ENCODE measurements at regions not wholly inside any gene's neighbourhood (a gene's known extent, or its start where the extent isn't known, plus 50 kb on each side); places are given as distances from the start of the nearest gene placed in this dataset.

DNA sequence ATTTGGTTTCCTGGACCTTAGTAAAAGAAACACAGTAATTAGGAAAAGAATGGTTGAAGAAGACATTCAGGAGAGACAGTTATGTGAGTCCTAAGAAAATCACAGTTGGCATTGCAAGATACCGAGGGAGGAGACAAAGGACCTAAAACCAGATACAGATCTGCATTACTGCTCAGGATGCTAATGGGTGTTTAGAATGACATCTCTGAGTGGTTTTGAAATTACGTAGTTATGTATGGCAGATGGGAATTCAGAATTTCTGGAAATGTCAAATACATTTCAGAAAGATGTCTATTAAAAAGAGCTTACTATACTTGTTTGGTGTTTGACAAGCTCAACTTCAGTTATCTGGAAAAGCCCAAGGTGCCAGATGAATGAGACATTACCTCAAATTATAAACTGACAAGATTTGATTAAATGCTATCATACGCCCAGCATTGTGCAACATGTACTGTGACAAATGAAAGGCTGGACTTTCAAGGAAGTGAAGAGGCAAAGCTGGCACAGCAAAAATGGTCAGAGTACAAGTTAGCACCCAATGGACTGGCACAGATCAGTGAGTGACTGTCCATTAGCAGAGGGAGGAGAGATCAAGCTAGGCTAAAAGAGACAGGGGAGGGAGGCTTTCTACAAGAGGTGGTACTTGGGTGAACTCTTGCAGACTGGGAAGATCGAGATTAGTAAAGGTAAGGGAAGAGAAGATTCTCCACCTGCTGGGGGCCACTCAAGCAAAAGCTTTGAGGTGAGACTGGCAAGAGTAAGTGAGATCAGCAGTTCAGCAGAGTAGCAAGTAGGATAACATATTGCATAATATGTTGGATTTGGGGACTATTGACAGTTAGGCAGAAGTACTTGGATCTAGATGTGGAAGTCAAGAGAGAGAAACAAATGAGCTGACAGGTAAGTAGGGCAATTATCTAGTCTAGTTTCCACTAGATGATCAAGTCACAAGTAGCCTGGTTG lies 168.9 kb downstream of the CYRIA start:
- DNase-seq, result no peak

DNA sequence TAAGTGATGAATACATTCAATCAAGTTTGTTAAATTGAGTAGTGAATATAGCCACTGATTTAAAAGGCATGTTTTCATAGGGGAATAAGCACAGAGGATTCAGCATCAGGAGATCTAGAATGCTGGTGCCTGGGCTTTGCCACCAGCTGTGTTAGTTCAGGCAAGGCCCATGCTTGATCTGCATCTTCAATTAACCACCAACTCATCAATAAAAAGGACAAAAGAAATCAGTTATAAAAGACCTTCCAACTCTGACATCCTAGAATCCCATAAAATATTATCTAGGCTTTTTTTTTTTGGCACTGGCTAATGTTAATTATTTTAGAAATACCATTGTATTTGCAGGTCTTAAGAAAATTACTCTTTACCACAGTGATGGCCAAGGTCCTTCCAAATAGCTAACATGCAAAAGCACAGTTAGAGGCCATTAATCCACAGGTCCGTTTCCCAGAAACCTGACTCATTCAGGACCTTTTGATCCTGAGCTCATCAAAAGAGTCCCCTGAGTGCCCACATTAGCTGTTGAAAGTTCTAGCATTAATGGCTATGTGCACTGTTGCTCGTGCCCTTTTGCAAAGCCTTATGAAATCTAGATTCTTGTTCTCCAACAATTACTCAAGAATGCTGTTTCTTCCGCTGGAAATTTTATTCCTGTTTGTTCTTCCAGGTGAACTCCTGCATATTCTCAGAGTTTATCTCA lies 170.0 kb downstream of the CYRIA start:
- DNase-seq, result no peak

DNA sequence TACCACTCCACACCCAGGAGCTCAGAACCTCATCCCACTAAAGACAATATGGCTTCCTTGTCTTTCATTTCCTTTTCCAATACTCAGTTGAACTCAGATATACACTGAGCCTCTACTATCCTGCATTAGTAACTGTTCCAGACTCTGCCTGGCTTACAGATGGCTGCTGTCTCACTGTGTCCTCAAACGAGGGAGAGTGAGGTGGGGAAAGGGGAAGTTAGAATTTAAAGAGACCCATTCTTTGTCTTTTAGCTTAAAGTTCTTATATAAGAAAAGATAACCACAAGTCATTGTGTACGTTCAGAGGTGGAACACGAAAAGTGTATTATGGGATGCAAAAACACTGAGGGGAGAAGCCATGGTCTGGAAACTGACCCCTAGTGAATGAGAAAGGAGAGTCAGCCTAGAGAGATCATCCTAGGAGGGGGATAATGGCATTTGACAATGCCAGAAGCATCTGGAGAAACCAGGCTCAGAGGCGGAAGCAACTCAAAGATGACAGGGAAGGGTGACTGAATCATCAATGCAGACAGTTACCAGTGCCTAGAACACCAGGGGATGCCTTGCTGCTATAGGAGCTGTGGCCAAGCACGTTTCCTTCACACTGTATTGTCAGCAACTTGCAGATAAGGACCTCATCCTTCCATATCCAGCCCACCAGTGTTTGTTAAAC lies 170.7 kb downstream of the CYRIA start:
- no peak for DNase-seq

DNA sequence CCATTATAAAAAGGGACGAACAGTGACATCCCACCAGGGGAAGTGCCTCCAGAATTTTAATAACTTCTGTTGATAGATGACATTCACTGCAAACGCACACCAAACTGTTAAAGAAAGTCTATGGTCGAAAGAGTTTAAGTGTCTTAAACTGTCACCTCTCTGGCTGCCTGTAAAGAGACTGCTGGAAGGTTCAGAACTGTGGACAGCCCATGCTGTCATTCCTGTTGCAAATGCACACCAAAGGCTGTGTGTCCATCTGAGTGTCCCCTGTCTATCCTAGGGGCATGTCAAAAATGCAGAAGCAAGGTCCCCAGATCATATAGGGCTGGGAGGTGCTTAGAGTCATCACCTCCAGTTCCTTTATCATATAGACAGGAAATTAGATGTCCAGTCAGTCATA lies 171.8 kb downstream of the CYRIA start:
- no peak for DNase-seq

DNA sequence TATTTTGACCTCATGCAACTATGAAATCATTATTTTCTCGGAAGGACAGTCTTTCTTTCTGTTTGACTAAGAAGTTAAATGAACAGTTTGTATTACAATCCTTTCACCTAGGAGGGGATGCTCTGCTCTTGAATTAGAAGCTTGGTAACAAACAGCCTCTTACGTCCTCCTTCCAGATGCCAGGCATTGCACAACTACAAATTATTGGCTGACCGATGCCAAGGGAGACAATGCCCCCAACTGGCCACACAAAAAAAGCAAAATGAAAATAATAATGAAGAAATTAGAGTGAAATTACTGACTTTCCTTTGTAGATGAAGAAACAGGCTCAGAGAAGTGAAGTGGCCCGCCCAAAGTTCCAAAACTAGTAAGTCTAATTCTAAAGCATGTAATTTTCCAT lies 177.9 kb downstream of the CYRIA start:
- peak; percentile 50 to 81 for DNase-seq

DNA sequence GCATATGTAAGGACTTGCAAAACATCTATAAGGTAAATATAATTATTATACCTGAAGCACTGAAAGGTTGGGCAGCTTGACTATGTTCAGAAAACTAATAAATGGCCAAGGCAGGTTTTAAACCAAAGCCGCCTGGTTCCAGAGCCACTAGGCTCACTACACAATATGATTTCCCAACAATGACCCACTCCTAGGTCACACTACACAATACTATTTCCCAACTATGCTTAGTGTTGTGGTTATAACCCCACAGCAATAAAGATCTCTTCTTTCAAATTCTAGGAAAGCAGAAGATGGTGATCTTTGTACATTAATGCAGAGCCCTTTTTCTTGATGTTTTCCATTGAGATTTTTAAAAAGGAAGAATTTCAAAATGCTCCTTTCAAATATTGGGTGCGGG lies 180.4 kb downstream of the CYRIA start:
- no peak for DNase-seq

DNA sequence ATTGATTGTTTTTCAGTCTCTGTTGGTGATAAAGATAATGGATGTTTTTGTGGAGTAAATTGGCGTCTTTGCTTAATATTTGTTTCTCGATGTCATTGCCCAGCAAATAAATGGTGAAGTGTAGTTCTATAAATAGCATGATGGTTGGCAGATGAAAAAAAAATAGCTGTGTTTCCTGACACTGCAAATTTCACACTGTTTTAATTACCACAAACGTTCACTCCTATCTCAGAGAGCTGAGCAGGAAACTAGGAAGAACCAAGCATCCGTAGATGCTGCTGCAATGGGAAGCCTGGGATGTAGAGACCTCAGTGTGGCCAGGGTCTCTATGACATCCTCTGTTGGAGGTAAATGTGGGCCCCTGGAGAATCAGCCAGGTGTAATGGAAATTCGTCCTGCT lies 183.2 kb downstream of the CYRIA start:
- DNase-seq, result no peak

DNA sequence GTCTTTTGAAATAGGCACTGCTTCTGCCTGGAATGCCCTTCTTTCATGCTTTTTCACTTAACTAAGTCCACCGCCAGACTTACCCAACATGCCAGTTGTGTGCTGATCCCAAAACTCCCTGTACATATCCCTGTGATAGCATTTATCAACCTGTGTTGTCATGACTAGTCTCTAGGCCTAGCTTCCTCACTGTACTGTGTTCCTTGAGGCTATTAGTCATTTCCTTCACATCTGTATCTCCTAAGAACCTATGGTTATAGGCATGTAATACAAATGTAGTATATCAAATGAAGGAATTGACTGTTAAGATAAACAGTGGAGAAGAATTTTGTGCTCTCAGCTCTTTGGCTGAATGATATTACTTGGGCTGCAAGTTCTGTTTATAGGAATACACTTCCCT lies 184.3 kb downstream of the CYRIA start:
- no peak for DNase-seq

DNA sequence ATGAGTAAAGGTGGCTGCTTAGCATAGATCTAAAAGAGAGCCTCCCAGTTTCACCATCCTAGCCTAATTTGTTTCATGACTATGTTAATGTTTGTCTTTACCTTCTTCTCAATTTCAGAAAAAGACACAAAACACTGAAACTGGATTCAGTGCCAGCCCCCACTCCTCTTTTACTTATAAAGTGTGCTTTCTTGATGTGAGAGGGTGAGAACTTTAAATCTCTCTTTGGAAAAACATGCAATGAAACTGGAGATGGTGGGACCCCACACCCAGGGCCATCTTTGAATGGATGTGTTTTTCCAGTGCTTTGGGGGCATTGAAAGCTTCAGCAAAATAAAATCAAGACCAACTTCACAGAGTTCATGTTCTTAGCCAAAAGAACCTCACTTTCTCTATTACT lies 185.9 kb downstream of the CYRIA start:
- no peak for DNase-seq

DNA sequence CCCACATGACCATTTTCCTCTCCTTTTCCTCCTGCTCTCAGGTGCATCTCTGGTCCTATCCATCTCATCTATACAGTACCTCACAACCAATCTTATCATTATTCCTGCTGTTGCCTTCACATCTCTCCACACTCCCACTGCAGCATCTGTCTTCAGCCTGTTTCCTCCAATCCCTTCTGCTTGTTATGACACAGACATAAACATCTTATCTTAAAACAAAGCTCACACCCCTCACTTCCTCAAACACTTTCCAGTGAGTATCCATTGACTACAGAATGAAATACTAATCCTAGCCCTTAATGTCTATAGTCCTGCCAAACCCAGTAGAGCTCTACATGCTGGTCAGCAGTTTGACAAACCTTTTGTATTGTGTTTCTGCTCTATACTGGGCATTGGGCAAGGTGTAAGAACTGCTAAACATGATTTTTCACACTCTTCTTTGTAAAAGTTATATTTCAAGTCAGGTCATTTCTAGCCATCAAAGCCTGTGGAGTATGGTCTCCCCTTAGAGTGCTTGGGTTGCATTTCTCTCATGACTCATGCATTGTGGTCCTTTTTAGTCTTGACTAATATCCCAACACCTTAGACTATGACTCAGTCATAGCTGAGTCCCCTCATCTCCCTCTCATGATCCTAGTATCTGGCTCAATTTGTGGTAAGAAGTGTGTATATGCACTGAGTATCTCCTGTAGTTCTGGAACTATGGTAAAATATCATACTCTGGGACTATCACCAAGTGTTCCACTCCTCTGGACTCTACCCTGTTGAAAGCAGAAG lies 187.0 kb downstream of the CYRIA start:
- no peak for DNase-seq

DNA sequence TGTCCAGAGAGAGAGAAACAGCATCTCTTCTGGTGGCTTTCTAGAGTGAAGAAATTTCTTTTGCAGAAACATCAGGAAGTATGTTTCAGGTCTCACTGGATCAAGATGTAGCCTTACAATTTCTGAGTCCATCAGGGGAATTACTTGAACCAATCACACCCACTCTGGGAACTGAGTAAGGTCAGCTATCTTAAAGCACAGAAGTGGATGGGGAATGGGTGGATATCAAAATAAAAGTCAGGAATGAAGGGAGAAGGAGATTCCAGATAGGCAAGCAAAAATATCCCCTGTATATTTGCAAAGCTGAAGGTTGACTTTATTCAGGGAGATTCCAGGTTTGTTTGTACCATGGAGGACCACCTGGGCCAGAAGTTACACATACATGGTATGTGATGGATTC lies 188.0 kb downstream of the CYRIA start:
- no peak for DNase-seq

DNA sequence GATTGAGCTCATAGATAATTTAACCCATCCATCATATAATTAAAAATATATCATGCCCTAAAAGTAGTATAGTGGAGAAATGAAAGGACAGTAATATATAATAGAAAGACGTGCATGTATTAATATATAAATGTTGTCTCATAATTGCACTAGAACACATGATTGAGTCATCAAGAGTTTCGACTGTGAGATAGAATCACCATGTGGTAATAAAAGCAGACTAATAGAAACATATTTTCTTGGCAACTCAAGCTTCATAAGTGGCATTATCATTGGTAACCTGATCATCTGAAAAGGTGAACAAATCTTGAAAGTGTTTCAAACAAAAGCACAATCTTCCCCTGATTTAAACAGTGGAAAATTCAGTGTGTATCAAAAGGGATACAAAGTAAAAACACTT lies 188.8 kb downstream of the CYRIA start:
- peak in 1 of 2 experiments; percentile 17 for DNase-seq

DNA sequence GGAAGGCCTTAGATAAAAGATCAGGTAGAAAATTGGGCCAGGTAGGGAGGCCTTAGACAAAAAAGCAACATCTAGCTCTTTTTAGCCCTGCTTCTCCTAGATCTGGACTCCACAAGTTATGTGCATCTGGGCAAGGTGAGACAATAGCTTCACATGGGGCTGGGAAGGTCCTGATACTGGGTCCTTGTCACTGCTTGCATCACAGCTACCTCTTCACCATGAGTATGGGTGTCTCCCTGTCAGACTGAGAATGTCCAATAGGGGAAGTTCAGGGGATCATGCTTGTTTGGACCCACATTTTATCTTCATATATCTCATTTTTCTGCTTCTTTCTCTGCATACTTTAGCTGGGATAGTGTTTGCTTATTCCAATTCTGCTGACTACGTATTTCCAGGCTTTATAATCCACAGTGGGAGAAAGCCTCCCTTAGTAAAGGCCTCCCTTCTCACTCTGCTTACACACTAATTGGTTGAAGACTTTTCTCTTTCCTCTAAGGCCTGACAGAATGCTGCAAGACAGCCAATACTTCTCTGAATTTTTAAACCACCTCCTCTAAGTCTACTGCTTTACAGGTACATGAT lies 189.6 kb downstream of the CYRIA start:
- no peak for DNase-seq

DNA sequence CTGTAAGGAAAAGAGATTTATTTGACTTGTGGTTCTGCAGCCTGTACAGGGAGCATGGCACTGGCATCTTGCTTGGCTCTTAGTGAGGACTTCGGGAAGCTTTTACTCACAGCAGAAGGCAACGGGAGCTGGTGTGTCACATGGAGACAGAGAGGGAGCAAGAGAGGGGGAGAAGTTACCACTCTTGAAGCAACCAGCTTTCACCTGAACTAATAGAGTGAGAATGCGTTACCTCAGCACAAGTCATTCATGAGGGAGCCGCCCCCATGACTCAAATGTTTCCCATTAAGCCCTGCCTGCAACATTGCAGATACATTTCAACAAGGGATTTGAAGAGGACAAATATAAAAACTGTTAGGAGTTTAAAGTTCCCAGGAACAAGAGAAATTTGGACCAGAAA lies 190.0 kb downstream of the CYRIA start:
- DNase-seq, result no peak

DNA sequence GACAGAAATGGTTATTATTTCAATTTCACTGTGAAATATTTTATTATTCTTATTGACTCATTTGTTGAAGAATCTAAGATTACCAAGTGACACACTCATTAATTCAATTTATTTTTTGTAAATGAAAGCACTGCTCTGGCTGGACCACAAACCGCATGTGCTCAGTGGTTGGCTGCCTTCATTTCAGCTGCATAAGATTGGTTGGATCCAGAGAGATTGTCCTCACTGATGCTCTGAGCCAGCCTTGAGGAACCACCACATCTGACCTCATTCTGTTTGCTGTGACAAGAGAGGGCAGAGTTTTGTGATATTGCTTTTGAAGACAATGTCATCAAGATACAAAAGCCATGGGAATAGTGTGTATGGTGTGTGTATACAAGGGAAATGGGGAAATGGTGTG lies 192.1 kb downstream of the CYRIA start:
- no peak for DNase-seq

DNA sequence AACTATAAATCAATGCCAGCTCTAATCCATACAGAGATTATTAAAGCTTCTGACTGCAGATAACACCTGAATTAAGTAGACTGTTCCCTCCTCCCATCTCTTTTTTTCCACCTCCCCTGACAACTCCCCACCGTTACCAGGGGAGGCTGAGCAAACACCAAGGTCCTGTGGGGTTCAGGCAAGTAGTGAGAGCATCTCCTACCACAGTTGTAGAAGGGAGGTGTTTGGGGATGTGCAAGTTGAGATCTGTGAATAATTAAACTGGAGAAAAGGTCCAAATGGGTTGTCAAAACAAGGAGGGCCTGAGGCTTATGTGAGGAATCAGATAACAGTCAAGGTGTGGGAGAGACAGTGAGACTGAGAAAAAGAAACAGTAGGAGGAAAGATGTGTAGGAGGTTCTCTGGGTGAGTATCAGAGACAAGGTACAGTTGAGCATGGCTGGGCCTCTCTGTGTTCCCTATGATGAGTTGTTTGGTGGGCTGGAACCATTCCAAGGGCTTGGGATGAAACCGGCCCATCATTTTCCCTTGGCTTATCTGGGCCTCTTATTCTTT lies 194.6 kb downstream of the CYRIA start:
- DNase-seq, result no peak

DNA sequence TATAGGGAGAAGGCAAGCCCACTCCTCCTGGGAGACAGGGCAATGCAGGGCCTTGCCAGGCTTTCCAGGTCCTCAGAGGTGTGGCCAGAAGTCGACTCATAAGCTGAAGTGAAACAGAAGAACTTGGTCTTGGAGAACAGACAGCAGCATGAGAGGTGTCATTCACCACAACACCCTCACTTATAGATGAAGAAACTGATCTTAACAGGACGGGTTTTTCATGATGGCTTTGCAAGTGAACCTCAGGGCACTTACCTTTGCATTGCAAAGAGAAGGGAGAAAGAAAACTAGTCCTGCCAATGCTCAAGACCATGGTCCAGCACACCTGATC lies 198.8 kb downstream of the CYRIA start:
- no peak for DNase-seq

DNA sequence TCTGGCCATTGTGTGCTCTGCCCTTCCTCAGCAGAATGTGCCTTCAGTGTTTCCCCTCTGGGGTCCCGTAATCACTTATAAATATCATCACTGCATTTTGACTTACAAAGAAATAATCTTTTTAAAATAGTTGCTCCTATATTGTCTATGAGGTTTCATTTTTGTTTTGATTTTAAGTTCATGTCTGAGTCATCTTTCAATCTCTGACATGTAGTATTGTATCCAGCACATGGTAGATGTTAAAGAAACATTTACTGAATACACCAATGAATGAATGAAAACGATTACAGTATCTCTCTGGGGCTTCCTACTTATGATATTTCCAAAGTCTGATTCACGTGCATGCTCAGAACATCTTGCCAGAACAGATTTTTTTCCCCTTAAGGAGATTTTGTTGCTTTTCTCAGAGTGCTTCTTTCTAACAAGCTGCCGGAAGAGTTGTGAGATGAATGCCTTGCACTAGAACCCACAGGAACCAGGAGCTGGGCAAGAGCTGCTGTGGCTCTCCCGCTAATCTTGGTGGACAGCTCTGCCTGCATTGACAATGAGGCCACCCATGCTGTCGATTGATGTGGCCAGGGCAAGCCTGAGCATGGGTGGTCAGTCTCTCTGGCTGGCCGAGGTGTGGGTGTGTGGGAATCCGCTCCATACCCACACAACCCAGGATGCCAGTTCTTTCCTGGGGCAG lies 199.4 kb downstream of the CYRIA start:
- DNase-seq, result no peak

DNA sequence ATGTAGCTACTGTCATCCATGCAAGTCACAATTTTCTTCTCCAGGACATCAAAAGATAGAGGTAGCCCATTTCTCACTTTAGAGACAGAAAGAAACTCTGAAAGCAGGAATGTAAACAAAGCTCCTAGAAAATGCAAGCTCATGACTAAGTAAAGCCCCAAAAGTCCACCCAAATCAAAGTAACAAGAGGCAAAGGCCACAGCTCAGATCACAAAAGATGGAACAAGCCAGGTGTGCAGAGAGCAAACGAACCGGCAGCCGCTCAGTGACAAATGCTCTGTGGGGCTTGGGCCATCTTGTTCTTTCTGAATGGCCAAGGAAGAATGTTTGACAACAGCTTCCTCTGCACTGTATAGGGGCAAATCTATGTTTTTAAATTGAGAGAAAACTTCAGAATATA lies 201.0 kb downstream of the CYRIA start:
- no peak for DNase-seq

DNA sequence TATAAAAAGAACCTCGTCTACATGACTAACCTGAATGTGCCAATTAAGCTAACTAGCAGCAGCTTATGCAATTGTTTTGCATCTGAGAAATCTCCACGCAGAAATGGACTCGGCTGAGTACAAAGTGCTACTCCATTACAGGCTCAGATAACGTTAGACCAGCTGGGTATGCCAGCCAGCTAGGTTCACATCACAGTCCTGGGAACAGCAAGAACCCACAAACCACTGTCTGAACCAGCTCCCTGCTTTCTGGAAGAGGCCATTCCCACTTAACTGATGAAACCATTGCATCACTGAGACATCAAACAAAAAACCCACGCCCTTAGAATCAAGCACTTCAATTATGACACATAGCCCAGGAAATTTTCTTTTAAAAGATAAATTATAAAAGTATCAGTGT lies 202.7 kb downstream of the CYRIA start:
- no peak for DNase-seq

DNA sequence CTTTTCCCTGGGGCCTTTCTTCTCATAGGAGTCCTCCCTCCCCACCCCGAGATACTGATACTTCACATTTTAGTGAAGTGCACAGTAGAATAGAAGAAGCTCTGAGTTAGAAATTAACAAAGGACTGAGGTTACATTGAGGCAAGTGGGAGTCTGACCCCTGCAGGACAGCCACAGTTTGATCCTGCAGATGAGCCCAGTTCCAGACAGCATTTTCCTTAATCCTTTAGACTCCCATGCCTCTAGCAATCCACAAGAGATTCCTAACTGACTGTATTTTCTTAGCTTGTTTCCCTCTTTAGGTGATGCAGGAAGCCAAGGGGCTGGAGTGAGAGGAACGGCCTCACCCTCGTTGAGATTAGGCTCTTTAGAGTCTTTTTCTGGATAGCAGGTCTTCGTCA lies 204.0 kb downstream of the CYRIA start:
- no peak for DNase-seq

DNA sequence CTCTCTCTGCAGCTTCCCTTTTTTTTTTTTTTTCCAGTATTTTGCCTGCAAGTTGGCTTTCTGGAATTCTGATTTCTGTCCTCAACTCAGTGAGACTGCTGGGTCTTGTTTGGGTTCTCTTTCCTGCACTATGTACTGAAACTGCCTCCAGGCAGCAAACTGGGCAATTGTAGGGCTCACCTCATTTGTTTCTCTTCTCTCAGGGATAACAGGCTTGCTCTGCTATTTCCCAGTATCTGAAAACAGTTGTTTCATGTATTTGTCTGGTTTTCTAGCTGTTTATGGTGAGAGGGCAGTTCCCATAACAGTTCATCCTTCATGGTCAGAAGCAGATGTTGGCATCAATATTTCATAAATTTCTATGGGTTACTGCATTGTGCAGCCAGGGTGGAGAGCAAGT lies 206.0 kb downstream of the CYRIA start:
- DNase-seq, result no peak

All from NCI-H524 (cell line).